H1 (cell line): ENCODE measurements at regions not wholly inside any gene's neighbourhood (a gene's known extent, or its start where the extent isn't known, plus 50 kb on each side); places are given as distances from the start of the nearest gene placed in this dataset.

Source experiments
- GABPA ChIP-seq: IDR thresholded peaks from 2 replicates; pipeline ENCODE4 v1.6.1; 2011; ENCODE audit warnings: mild to moderate bottlenecking, low read length, moderate library complexity, borderline replicate concordance; ENCODE audit not compliant: insufficient read depth
- HDAC2 ChIP-seq, 2 experiments: fragments of 300-600 bp in 1 of 2; sonication (generic) in 1 of 2; IDR thresholded peaks; 2 replicates each; pipeline ENCODE4 v1.6.1; 2011 to 2012; ENCODE audit warnings: low read depth in 2 of 2, low read length in 2 of 2, mild to moderate bottlenecking in 2 of 2, moderate library complexity in 2 of 2, borderline replicate concordance in 1 of 2, inconsistent platforms in 1 of 2
- HDAC6 ChIP-seq: IDR thresholded peaks from one replicate; pipeline ENCODE4 v1.7.1; 2012; ENCODE audit warnings: low read depth, mild to moderate bottlenecking, inconsistent platforms, low read length, moderate library complexity
- NANOG ChIP-seq: IDR thresholded peaks from 2 replicates; pipeline ENCODE4 v1.6.1; 2011; ENCODE audit warnings: low read length, low read depth, mild to moderate bottlenecking, inconsistent platforms; ENCODE audit not compliant: insufficient read depth, poor library complexity, severe bottlenecking
- POLR2A ChIP-seq, 2 experiments: IDR thresholded peaks; 1 replicate in 1 of 2; 2 replicates in 1 of 2; pipeline ENCODE4 v1.6.1; 2011; ENCODE audit warnings: low read depth in 2 of 2, low read length in 2 of 2, mild to moderate bottlenecking in 2 of 2; ENCODE audit errors: control extremely low read depth in 1 of 2
- POLR2AphosphoS5 ChIP-seq: IDR thresholded peaks from 2 replicates; pipeline ENCODE4 v1.6.1; 2011; ENCODE audit warnings: low read depth, low read length
- RXRA ChIP-seq: IDR thresholded peaks from 2 replicates; pipeline ENCODE4 v1.6.1; 2011; ENCODE audit warnings: low read depth, mild to moderate bottlenecking, low read length, moderate library complexity; ENCODE audit not compliant: insufficient read depth
- YY1 ChIP-seq: IDR thresholded peaks from 2 replicates; pipeline ENCODE4 v1.6.1; 2011; ENCODE audit warnings: low read depth, mild to moderate bottlenecking, low read length
- TF ChIP-seq, protein P1 (sequence below), 3 experiments: IDR thresholded peaks; 1 replicate in 2 of 3; 2 replicates in 1 of 3; pipeline versions ENCODE4 v1.5.1 to v1.6.1; 2011; ENCODE audit warnings: low read length in 3 of 3, mild to moderate bottlenecking in 3 of 3, inconsistent platforms in 2 of 3, low read depth in 1 of 3, moderate library complexity in 1 of 3; ENCODE audit not compliant: insufficient read depth in 1 of 3; ENCODE audit errors: control extremely low read depth in 1 of 3
- TF ChIP-seq, protein P2 (sequence below): IDR thresholded peaks from 2 replicates; pipeline ENCODE4 v1.6.1; 2012; ENCODE audit warnings: low read length, inconsistent platforms
- TF ChIP-seq, protein P3 (sequence below): IDR thresholded peaks from 2 replicates; pipeline ENCODE4 v1.6.1; 2012; ENCODE audit warnings: inconsistent platforms

DNA sequence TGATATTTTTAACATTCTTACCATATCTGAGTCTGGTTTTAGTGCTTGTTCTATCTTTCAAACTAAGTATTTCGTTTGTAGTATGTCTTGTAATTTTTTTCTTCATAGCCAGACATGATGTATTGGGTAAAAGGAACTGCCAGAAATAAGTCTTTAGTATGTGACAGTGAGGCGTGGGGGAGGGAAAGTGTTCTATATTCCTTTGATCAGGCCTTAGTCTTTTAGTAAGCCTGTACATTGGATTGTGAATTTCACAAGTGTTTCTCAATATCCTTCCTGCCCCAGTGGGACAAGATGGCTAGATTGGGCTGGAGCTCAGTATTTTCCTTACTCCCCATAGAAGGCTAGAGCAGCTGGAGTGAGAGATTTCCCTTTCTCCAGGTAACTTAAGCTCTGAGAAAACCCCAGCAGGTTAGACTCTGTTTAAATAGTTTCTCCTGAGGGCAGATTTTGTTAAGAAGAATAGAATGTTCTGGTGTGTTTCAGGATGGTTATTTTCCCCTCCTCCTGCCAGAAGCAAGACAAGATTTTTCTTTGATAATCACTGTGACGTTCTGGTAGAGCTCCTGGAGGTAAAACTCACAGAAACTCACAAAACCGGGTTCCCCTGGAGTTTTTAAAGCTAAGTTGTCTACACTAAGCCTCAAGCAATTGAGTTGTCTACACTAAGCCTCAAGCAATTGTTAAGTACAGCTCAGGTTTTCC lies 140.7 kb upstream of the ARPP21 start:
- TF ChIP-seq, protein P1, sequence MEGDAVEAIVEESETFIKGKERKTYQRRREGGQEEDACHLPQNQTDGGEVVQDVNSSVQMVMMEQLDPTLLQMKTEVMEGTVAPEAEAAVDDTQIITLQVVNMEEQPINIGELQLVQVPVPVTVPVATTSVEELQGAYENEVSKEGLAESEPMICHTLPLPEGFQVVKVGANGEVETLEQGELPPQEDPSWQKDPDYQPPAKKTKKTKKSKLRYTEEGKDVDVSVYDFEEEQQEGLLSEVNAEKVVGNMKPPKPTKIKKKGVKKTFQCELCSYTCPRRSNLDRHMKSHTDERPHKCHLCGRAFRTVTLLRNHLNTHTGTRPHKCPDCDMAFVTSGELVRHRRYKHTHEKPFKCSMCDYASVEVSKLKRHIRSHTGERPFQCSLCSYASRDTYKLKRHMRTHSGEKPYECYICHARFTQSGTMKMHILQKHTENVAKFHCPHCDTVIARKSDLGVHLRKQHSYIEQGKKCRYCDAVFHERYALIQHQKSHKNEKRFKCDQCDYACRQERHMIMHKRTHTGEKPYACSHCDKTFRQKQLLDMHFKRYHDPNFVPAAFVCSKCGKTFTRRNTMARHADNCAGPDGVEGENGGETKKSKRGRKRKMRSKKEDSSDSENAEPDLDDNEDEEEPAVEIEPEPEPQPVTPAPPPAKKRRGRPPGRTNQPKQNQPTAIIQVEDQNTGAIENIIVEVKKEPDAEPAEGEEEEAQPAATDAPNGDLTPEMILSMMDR (IDR thresholded peaks at IDR 0.05; ENCODE audit: control extremely low read depth in 1 of 3, insufficient read depth in 1 of 3, low read depth in 1 of 3, low read length in 3 of 3): no peak
- TF ChIP-seq GABPA (no peak), YY1 (no peak), HDAC2 (IDR thresholded peaks at IDR 0.05; ENCODE audit: borderline replicate concordance in 1 of 2, low read depth in 2 of 2, low read length in 2 of 2) (no peak), NANOG (no peak), RXRA (no peak), HDAC6 (no peak), POLR2AphosphoS5 (no peak), POLR2A (IDR thresholded peaks at IDR 0.05; ENCODE audit: control extremely low read depth in 1 of 2, low read depth in 2 of 2, low read length in 2 of 2) (no peak)
- TF ChIP-seq, protein P2, sequence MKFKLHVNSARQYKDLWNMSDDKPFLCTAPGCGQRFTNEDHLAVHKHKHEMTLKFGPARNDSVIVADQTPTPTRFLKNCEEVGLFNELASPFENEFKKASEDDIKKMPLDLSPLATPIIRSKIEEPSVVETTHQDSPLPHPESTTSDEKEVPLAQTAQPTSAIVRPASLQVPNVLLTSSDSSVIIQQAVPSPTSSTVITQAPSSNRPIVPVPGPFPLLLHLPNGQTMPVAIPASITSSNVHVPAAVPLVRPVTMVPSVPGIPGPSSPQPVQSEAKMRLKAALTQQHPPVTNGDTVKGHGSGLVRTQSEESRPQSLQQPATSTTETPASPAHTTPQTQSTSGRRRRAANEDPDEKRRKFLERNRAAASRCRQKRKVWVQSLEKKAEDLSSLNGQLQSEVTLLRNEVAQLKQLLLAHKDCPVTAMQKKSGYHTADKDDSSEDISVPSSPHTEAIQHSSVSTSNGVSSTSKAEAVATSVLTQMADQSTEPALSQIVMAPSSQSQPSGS: no peak
- TF ChIP-seq, protein P3, sequence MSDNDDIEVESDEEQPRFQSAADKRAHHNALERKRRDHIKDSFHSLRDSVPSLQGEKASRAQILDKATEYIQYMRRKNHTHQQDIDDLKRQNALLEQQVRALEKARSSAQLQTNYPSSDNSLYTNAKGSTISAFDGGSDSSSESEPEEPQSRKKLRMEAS: no peak
